Endothelial cell of umbilical vein (primary cell): ENCODE measurements at regions not wholly inside any gene's neighbourhood (a gene's known extent, or its start where the extent isn't known, plus 50 kb on each side); places are given as distances from the start of the nearest gene placed in this dataset.

Experiments
- BruUV-seq: library from RNA; stranded (reverse); fragments of 400-500 nt; replicated peaks from 2 replicates; lab custom pipeline; 2021; lab: Mats Ljungman, UMichigan
- CTCF ChIA-PET: fragments of 300-600, 350-600 bp; sonication (Branson Sonifier 250); formaldehyde crosslinking; loops from one replicate; lab custom pipeline; 2021; ENCODE audit warnings: antibody characterized with exemption, inconsistent platforms; lab: Charles Lee
- POLR2A ChIA-PET: fragments of 300-600, 350-600 bp; sonication (Branson Sonifier 250); formaldehyde crosslinking; loops from one replicate; lab custom pipeline; 2021; ENCODE audit warnings: antibody characterized with exemption, inconsistent platforms; lab: Charles Lee
- DNase-seq: peaks from one replicate; pipeline ENCODE4 v3.0.0-alpha.2; 2011; ENCODE audit warnings: low read depth, low spot score
- FAIRE-seq: peaks from 2 replicates; lab custom pipeline; 2011; peaks lifted over from hg19 to GRCh38; lab: Jason Lieb, UNC
- H2AFZ ChIP-seq: 2 replicates; pipeline ENCODE4 v1.6.0; 2012; ENCODE audit warnings: low read depth, low read length, control low read depth, inconsistent platforms
- H3K27ac ChIP-seq: 2 replicates; pipeline ENCODE4 v1.5.1; 2011; ENCODE audit warnings: low read depth, mild to moderate bottlenecking, control low read depth, low read length, moderate library complexity; ENCODE audit not compliant: insufficient read depth
- H3K27me3 ChIP-seq, 2 experiments: 2 replicates each; pipeline versions ENCODE4 v1.6.0 to v1.6.1; 2011; ENCODE audit warnings: low read length in 2 of 2, mixed read lengths in 1 of 2; ENCODE audit not compliant: control insufficient read depth in 2 of 2, insufficient read depth in 2 of 2
- H3K36me3 ChIP-seq, 2 experiments: 2 replicates in 1 of 2; 3 replicates in 1 of 2; pipeline ENCODE4 v1.5.1; 2011; ENCODE audit warnings: low read length in 2 of 2, mild to moderate bottlenecking in 1 of 2, moderate library complexity in 1 of 2; ENCODE audit not compliant: control insufficient read depth in 2 of 2, insufficient read depth in 2 of 2; ENCODE audit errors: extremely low read depth in 1 of 2
- H3K4me1 ChIP-seq: 3 replicates; pipeline ENCODE4 v1.5.1; 2011; ENCODE audit warnings: mild to moderate bottlenecking, low read length; ENCODE audit not compliant: control insufficient read depth, insufficient read depth; ENCODE audit errors: extremely low read depth
- H3K4me2 ChIP-seq: 2 replicates; pipeline ENCODE4 v1.6.1; 2011; ENCODE audit warnings: low read length, control low read depth, mixed read lengths; ENCODE audit not compliant: insufficient read depth
- H3K4me3 ChIP-seq, 3 experiments: fragments of 200-600 bp in 1 of 3; sonication (generic), shearing (Covaris generic) in 1 of 3; replicated peaks in 1 of 3; 2 replicates each; pipeline ENCODE4 v1.5.1; 2011 to 2016; ENCODE audit warnings: control low read depth in 3 of 3, low read length in 3 of 3, mild to moderate bottlenecking in 2 of 3, inconsistent platforms in 1 of 3, low read depth in 1 of 3, moderate library complexity in 1 of 3; ENCODE audit not compliant: insufficient read depth in 1 of 3
- H3K79me2 ChIP-seq: 2 replicates; pipeline ENCODE4 v1.6.0; 2012; ENCODE audit warnings: low read length, inconsistent platforms; ENCODE audit not compliant: control insufficient read depth, insufficient read depth
- H3K9ac ChIP-seq: replicated peaks from 2 replicates; pipeline ENCODE3; 2011; ENCODE audit warnings: low read length, control low read depth; ENCODE audit not compliant: insufficient read depth; ENCODE audit errors: extremely low read depth
- H3K9me1 ChIP-seq: replicated peaks from 3 replicates; pipeline ENCODE4 v1.6.0; 2011; ENCODE audit warnings: mild to moderate bottlenecking, low read length; ENCODE audit not compliant: control insufficient read depth, insufficient read depth; ENCODE audit errors: extremely low read depth
- H3K9me3 ChIP-seq: replicated peaks from 2 replicates; pipeline ENCODE4 v1.5.1; 2012; ENCODE audit warnings: low read length, inconsistent platforms; ENCODE audit not compliant: control insufficient read depth, insufficient read depth
- H4K20me1 ChIP-seq: replicated peaks from 2 replicates; pipeline ENCODE3; 2011; ENCODE audit warnings: mild to moderate bottlenecking, low read length; ENCODE audit not compliant: control insufficient read depth, insufficient read depth; ENCODE audit errors: extremely low read depth
- EZH2 ChIP-seq: IDR thresholded peaks from 2 replicates; pipeline ENCODE4 v1.6.1; 2012; ENCODE audit warnings: borderline replicate concordance, low read depth, mild to moderate bottlenecking, moderate library complexity, low read length, inconsistent platforms; ENCODE audit not compliant: severe bottlenecking
- FOS ChIP-seq: IDR thresholded peaks from 2 replicates; pipeline ENCODE4 v1.6.1; 2011; ENCODE audit warnings: mild to moderate bottlenecking, low read length, moderate library complexity, borderline replicate concordance; ENCODE audit not compliant: insufficient read depth
- GATA2 ChIP-seq: IDR thresholded peaks from 2 replicates; pipeline ENCODE4 v1.7.0; 2011; ENCODE audit warnings: low read depth, mild to moderate bottlenecking, moderate library complexity, mixed read lengths, low read length; ENCODE audit not compliant: insufficient read length, insufficient read depth
- JUN ChIP-seq: IDR thresholded peaks from 2 replicates; pipeline ENCODE4 v1.6.1; 2011; ENCODE audit warnings: borderline replicate concordance, low read depth; ENCODE audit not compliant: insufficient read length, insufficient read depth
- MYC ChIP-seq: IDR thresholded peaks from one replicate; pipeline ENCODE4 v1.6.1; 2011; ENCODE audit warnings: mild to moderate bottlenecking, low read depth, low read length
- POLR2A ChIP-seq: IDR thresholded peaks from 2 replicates; pipeline ENCODE4 v1.6.1; 2012; ENCODE audit warnings: low read depth, mild to moderate bottlenecking, control low read depth, low read length
- POLR2AphosphoS5 ChIP-seq: IDR thresholded peaks from 2 replicates; pipeline ENCODE4 v1.6.1; 2012; ENCODE audit warnings: low read depth, mild to moderate bottlenecking, control low read depth, low read length, moderate library complexity; ENCODE audit not compliant: insufficient read depth
- dilution Hi-C: fragments of 300-500 bp; cut with MboI; formaldehyde crosslinking; loops from one replicate; pipeline ENCODE4 v1.15.0; 2019; ENCODE audit warnings: low sequenced_read_pairs; ENCODE audit not compliant: extremely low pct_ligation_motif_present
- intact Hi-C: fragments of 100-400 bp; cut with micrococcal nuclease; formaldehyde crosslinking; loops from one replicate; pipeline ENCODE4 v1.10.0; 2022
- TF ChIP-seq, protein P1 (sequence below), 2 donors: IDR thresholded peaks; 1 replicate in 1 of 2; 2 replicates in 1 of 2; pipeline ENCODE4 v1.5.1; 2011; ENCODE audit warnings: low read length in 2 of 2, mild to moderate bottlenecking in 2 of 2, moderate library complexity in 2 of 2, control low read depth in 1 of 2, inconsistent platforms in 1 of 2, low read depth in 1 of 2; ENCODE audit not compliant: insufficient read depth in 1 of 2; ENCODE audit errors: extremely low read depth in 1 of 2
- TF ChIP-seq, protein P2 (sequence below): IDR thresholded peaks from 2 replicates; pipeline ENCODE4 v1.6.1; 2011; ENCODE audit not compliant: insufficient read depth, insufficient read length

DNA sequence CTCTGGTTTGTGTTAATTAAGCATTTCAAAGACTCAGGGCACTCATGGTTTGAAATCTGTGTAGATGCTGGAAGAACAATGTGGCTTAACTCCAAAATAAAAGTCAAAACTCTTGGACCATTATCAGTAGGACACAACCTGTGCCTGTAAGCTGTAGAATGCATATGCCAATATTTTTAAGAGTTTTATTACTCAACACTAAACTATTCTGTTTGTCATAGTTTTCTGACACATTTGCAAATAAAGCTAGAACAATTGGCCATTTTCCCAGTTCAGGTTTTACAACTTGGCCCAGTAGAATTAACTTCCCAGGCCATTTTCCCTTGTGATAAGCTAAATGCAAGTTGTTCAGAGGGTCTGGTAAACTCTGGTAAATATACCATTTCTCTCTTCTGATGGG is 713.1 kb downstream of the CBLN2 start:
- Histone ChIP-seq H3K9ac (no peak overlapping the region), H3K79me2 (no peaks in the 10 kb centered on the region), H3K9me3 (no peaks in the 10 kb centered on the region), H3K4me1 (no peaks in the 10 kb centered on the region), H3K4me2 (no peak overlapping the region), H3K9me1 (no peaks in the 10 kb centered on the region), H3K27ac (no peak overlapping the region), H2AFZ (no peak overlapping the region), H3K36me3 (no peaks in the 10 kb centered on the region), H3K27me3 (no peaks in the 10 kb centered on the region), H3K4me3 (no peak overlapping the region), H4K20me1 (no peaks in the 10 kb centered on the region)
- no TSS peak for BruUV-seq
- CTCF ChIA-PET = no interaction called here
- FAIRE-seq (no peak), DNase-seq (peak; percentile 2)
- TF ChIP-seq, protein P1, sequence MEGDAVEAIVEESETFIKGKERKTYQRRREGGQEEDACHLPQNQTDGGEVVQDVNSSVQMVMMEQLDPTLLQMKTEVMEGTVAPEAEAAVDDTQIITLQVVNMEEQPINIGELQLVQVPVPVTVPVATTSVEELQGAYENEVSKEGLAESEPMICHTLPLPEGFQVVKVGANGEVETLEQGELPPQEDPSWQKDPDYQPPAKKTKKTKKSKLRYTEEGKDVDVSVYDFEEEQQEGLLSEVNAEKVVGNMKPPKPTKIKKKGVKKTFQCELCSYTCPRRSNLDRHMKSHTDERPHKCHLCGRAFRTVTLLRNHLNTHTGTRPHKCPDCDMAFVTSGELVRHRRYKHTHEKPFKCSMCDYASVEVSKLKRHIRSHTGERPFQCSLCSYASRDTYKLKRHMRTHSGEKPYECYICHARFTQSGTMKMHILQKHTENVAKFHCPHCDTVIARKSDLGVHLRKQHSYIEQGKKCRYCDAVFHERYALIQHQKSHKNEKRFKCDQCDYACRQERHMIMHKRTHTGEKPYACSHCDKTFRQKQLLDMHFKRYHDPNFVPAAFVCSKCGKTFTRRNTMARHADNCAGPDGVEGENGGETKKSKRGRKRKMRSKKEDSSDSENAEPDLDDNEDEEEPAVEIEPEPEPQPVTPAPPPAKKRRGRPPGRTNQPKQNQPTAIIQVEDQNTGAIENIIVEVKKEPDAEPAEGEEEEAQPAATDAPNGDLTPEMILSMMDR (IDR thresholded peaks at IDR 0.05; ENCODE audit: extremely low read depth in 1 of 2, insufficient read depth in 1 of 2, low read depth in 1 of 2, low read length in 2 of 2) = no peak
- TF ChIP-seq EZH2 (no peak), GATA2 (no peak), FOS (no peak), MYC (no peak), POLR2A (no peak), POLR2AphosphoS5 (no peak), JUN (no peak)
- TF ChIP-seq, protein P2, sequence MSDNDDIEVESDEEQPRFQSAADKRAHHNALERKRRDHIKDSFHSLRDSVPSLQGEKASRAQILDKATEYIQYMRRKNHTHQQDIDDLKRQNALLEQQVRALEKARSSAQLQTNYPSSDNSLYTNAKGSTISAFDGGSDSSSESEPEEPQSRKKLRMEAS = no peak
- intact Hi-C loops (no loop called here), dilution Hi-C loops (no loop called here)
- POLR2A ChIA-PET = no interaction called here
